ENCODE measurements at regions not wholly inside any gene's neighbourhood (a gene's known extent, or its start where the extent isn't known, plus 50 kb on each side); places are given as distances from the start of the nearest gene placed in this dataset.

DNA sequence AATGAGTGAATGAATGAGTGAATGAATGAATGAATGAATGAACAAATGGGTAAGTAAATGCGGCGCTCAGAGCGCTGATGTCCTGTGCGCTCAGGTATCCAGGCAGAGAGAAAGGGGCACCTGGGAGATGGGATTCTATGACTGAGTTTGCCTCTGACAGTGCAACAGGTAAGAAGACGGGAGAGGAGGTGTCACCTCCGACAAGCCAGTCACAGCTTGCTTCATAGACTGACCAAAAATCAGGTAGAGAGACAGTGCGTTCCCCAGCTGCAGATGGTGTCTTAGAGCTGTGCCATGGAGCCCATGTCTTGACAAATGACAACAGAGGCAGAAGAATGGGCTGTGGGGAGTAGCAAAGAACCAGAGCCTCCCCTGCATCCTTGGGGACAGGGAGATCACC is 327.3 kb downstream of the FGFR2 start:
- TF ChIP-seq POLR2A (IDR thresholded peaks at IDR 0.05) (no peak), CTCF (IDR thresholded peaks at IDR 0.05) (no peak)
